Inflammatory macrophage treated with lipopolysaccharide for 1 hour (primary cell): ENCODE measurements at regions not wholly inside any gene's neighbourhood (a gene's known extent, or its start where the extent isn't known, plus 50 kb on each side); places are given as distances from the start of the nearest gene placed in this dataset.

Experiments
- DNase-seq, 2 donors: peaks; one replicate each; pipeline ENCODE4 v3.0.0-alpha.2; 2020 to 2022

DNA sequence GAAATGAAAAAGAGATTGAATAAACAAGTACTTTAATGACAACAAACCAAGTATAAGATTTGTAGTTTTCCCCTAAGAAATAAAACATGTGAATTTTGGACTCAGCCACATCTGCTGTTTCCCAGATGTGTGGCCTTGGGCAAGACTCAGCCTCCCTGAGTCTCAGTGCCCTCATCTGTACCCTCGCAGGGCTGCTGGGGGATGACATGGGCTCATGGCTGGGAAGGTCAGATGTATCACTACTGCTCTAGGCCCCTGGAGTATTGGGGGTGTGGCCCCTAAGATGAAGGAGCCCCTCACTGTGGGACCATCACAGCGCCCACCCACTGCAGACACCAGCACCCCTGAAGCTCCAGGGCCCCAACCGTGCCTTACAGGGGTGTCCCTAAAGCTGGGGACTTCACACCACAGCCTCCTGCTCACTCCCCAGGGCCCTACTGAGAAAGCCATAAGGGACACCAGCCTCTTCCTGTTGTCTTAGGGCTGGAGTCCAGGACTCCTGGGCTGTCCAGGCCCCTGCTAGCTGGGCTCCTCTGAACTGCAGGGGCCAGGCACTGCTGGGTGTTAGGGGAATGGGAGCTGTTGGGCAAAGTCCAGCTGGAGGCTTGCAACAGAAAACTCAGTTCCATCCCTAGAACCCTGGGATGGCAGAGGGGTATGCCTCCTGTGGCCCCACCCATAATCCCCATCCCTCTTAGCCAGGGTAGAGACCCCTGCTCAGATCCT is 104.0 kb upstream of the WNT4 start:
- DNase-seq = no peak

DNA sequence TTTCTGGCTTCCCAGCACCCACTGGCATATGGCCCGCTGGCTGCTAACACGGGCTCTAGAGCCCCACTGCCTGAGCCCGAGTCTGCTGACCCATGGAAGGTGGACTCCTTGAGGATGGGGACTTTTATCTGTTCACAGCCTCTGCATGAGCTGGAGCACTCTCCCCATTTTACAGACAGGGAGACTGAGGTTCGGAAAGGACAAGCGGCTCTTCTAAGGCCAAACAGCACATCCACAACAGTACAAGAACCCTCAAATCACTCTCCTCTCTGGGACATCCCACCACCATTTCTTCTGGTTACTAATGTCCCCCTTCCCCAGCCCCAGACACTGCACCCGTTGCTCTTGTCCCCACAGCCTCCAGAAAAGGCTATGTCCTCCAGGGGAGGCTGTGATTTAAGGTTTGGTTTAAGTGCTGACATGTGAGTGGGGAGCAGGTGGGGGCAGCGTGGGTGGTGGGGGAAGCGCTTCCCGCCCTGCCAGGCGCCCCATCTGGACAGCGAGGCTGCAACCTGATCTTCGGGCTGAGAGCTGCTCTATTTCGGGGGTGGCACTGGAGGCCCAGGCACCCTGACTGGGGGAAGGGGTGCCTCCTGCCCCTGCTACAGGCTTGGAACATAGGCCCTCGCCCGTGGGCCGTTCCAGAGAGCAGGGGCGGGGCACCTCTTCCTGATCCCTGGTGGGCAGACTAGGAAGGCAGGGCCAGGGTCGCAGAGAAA is 104.8 kb upstream of the WNT4 start:
- DNase-seq = no peak

DNA sequence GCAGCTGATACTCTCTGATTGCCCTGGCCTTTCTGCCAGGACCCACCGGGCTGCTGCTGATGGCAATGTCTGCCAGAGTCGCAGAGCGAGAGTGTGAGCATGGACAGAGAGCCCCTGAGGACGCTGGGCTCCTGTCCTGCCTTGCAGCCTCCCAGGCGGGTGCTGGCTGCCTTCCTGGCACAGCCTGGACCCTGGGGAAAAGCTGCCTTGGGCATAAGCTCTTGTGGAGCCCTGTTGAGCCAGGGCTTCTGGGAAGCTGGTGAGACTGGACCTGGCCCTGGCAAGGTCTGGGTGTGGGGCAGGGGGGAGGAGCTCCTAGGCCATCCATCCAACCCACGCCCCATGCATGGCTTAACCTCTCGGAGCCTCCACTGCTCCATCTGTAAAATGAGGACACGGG is 105.8 kb upstream of the WNT4 start:
- no peak for DNase-seq

- no peak for DNase-seq
Observed at GRCh38 chr1:22249928-22250680, 107.2 kb upstream of the WNT4 start.

DNA sequence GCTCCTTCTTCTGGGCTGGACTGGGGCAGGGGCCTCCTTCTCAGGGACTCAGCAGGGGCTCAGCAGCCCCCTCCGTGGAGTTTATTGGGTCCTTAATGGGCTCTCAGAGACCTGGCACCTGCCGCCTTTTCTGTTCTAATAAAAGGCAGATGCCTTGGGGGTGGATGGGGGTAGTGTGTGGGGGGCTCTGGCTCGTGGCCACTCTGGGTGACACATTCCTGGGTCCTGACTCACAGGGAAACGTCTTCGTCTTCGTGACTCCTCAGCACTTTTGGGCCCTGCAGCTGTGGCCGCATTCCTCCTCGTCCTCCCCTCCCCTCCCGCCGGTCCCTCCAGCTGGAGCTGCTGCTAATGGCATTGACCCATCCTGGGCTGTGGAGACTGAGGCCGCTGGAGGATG is 107.8 kb upstream of the WNT4 start:
- DNase-seq = no peak

DNA sequence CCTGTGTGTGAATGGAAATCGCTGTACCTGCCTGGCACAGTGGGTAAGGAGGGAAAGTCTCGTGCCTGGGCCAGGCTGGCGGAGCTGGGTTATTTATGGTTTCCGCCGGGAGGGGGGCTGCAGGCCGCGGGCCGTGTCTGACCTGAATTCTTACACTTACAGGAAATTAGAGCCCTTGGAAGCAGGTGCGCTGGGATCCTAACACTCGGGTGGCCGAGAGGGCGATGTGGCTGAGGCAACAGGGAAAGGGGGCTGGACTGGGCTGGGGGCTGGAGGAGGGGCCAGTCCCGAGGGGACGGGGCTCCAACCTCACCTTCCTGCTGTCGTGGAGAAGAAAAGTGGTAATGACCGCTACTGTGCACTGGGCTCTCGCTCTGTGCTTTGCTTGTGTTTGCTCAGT is 109.4 kb upstream of the WNT4 start:
- no peak for DNase-seq

- no peak for DNase-seq
Observed at GRCh38 chr1:22253012-22253790, 110.3 kb upstream of the WNT4 start.

- DNase-seq = no peak
Observed at GRCh38 chr1:22254756-22255155, 111.9 kb upstream of the WNT4 start.

- no peak for DNase-seq
Observed at GRCh38 chr1:22255341-22256212, 112.7 kb upstream of the WNT4 start.

- DNase-seq = no peak
Observed at GRCh38 chr1:22256213-22256512, 113.3 kb upstream of the WNT4 start.

DNA sequence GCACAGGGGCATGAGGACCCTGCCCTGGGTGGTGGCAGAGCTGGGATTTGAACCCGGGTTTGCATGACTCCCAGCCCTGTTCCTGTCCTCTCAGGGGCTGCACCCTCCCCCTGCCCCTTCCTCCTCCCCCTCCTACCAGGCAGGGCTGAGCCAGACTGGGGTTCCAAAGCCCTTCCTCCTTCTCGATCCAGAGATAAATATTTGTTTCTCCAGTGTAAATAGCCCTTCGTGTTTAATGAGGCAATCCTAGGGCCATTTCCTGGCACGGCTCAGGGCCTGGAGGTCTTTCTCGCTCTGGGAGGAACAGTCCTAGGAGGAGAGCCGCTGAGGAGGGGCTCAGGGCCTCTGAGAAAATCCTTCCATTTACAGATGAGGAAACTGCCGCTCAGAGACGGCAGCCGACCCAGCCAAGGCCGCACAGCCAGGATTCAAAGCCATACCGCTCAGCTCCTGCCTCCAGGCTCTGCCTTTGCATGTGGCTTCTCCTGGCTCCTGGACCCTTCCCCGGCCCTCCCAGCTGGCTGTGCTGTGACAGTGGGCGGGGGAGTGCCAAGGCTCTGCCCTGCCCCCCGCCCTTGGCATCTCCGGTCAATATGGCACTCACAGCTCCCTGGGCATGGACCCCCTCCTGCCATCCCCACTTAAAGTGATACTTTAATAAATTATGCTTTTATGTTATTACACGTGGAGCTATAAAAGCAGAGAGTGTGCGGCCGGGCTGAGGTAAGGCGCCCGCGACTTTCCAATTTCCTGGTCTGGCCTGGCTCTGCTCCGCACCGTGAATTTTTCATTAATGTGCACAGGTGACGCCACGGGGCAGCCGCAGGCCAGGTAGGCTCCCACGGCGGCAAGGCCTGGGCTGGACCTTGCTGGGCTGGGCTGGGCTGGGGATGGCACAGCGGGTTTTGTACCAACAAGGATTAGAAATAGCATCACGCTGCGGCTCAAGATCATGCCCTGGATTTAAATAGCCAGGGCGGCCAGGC is 114.7 kb upstream of the WNT4 start:
- no peak for DNase-seq

DNA sequence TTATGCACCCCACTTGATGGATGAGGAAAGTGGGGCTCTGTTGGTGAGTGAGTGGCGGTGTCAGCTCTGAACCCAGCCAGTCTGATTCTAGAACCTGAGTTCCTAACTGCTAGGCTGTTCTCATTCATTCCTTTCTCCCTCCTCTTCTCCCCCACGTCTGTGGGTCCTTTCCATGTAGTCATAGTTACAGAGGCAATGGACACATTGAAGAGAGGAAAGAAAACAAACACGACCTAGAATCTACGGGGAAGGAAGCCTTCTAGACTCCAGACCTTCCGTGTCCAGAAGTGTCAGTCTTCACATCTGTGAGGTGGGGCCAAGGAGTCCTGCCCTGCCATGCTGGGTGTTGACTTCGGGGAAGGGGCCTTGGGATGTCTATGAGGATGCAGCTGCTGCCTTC is 115.8 kb upstream of the WNT4 start:
- DNase-seq = no peak

- DNase-seq = no peak
Observed at GRCh38 chr1:22259551-22260282, 116.8 kb upstream of the WNT4 start.

GRCh38 chr1:22260860-22261432 is 118.0 kb upstream of the WNT4 start:
- DNase-seq = no peak

- no peak for DNase-seq
Observed at GRCh38 chr1:22261580-22261979, 118.7 kb upstream of the WNT4 start.

DNA sequence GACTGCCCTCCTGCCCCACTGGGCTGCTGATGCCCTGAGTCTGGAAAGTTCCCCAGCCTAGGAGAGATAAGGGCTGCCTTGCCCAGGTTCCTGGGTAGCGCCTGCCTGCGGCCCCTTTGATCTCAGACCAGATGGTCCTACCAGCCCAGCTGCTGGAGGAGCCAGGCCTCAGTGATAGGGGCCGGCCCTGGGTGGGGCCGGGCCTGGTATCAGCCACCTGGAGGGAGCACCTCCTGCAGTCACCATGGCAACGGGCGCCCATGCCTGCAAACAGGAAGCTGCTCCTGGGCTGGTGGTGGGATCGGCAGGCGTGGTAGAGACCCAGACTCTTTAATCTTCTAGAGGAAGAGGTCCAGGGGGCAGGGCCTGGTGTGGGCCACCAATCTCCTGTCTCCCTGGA is 119.7 kb upstream of the WNT4 start:
- DNase-seq = no peak

DNA sequence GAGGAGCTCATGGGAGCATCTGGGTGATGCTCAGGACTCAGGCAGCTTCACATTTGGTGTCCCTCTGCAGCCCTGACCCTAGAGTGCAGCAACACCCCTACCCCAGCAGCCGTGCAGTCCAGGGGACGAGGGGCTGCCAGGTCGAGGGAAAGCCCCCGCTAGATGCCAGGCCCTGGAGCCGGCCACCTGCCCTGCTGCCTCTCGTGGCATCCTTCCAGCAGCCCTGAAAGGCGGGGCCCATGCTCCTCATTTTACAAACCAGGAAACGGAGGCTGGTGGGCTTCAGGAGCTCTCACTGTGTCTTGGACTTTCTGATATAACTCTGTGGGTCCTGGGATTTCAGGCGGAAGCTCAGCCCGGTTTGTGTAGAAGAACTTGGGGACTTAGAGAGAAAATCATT is 120.5 kb upstream of the WNT4 start:
- DNase-seq = no peak

DNA sequence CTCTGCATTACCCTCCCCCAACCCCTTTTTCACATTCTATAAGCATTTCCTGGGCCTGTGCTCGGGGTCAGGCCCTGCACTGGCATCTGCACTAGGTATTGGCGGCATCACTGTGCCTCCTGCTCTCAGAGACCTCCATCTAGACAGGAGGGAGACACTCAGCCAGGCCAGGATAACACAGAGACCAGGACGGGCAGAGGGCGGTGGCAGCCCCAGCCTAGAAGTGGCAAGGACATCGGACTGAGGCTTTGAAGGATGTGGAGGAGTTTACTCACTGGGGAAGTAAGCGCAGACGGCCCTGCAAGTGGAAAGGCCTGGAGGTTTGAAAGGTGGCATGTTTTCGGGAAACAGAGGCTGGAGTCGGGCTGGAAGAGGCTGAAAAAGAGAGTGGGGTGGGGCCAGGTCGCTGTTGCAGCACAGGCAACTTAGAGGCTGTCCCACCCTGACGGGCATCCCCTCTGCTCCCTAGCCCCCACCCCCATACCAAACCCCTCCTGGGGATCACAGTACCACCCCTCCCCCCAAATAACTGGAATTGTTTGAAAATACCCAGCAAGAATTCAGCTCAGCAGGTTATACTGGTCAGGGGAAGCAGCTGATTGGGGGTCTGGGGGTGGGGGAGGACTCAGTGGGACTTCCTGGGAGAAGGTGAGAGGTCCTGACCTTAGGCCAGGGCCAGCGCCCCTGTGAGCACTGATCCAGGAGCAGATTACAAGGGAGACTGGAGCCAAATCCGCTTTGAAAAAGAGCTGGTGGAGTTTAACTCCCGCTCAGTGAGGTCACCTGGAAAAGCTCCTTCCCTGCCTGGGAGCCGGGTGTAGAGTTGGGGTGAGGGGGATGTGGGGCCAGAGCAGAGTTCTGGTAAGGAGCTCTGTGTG is 121.8 kb upstream of the WNT4 start:
- no peak for DNase-seq

- DNase-seq = no peak
Observed at GRCh38 chr1:22266141-22266540, 123.2 kb upstream of the WNT4 start.
